Activated CD8-positive, alpha-beta T cell treated with anti-CD3 and anti-CD28 coated beads for 36 hours (primary cell): ENCODE measurements at regions not wholly inside any gene's neighbourhood (a gene's known extent, or its start where the extent isn't known, plus 50 kb on each side); places are given as distances from the start of the nearest gene placed in this dataset.

ENCODE experiments used
- ATAC-seq: fragments of 200-7000 bp; cut with Tn5 transposase; one replicate; pipeline ENCODE4 v1.10.0; 2021; ENCODE audit warnings: mild to moderate bottlenecking, moderate library complexity
- CTCF ChIA-PET: fragments of 350-600 bp; sonication (Branson Sonifier 250); formaldehyde crosslinking; loops from one replicate; lab custom pipeline; 2021; ENCODE audit warnings: antibody characterized with exemption; lab: Charles Lee
- POLR2A ChIA-PET: fragments of 350-600 bp; sonication (Branson Sonifier 250); formaldehyde crosslinking; loops from one replicate; lab custom pipeline; 2021; ENCODE audit warnings: antibody characterized with exemption; lab: Charles Lee
- DNase-seq: peaks from one replicate; pipeline ENCODE4 v3.0.0-alpha.2; 2020
- H3K27ac Mint-ChIP-seq: one replicate; pipeline ENCODE4 v1.8.0; 2021; ENCODE audit warnings: mild to moderate bottlenecking, mixed read lengths
- H3K27me3 Mint-ChIP-seq: one replicate; pipeline ENCODE4 v1.8.0; 2021; ENCODE audit warnings: mixed read lengths
- H3K36me3 Mint-ChIP-seq: one replicate; pipeline ENCODE4 v1.8.0; 2021; ENCODE audit warnings: low read depth, mixed read lengths
- H3K4me1 Mint-ChIP-seq: one replicate; pipeline ENCODE4 v1.8.0; 2021; ENCODE audit warnings: low read depth, mixed read lengths
- H3K4me3 Mint-ChIP-seq: one replicate; pipeline ENCODE4 v1.8.0; 2021; ENCODE audit warnings: mild to moderate bottlenecking, moderate library complexity, mixed read lengths
- H3K9me3 Mint-ChIP-seq: one replicate; pipeline ENCODE4 v1.8.0; 2021; ENCODE audit warnings: mixed read lengths
- CTCF ChIP-seq: fragments of 200-600 bp; IDR thresholded peaks from one replicate; pipeline ENCODE4 v1.8.0; 2022; ENCODE audit warnings: antibody characterized with exemption, mild to moderate bottlenecking
- intact Hi-C: fragments of 100-400 bp; cut with micrococcal nuclease; formaldehyde crosslinking; loops from one replicate; pipeline ENCODE4 v1.10.0; 2022

DNA sequence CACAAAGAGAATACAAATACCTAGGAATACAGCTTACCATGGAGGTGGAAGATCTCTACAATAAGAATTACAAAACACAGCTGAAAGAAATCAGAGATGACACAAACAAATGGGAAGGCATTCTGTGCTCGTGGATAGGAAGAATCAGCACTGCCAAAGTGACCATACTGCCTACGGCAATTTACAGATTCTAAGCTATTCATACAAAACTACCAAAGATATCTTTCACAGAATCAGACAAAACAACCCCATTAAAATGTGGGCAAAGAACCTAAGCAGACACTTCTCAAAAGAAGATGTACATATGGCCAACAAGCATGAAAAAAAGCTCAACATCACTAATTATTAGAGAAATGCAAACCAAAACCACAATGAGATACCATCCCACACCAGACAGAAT, 133.2 kb upstream of the SSTR4 start:
- no peaks in the 10 kb centered on the region for H3K27me3 Mint-ChIP-seq
- ChIA-PET POLR2A (no interaction called here), CTCF (no interaction called here)
- ATAC-seq (no peak), DNase-seq (no peak)
- H3K36me3 Mint-ChIP-seq: no peaks in the 10 kb centered on the region
- no peak overlapping the region for H3K4me3 Mint-ChIP-seq
- no peaks in the 10 kb centered on the region for H3K4me1 Mint-ChIP-seq
- intact Hi-C loops: no loop called here
- H3K9me3 Mint-ChIP-seq: peaks cover 13% of the 10 kb centered on the region
- TF ChIP-seq CTCF: no peak
- no peak overlapping the region for H3K27ac Mint-ChIP-seq

- ChIA-PET CTCF (no interaction called here), POLR2A (interaction anchor here (0.5 kb wide), 1 partner anchor 1528 kb away, joined by 4 read pairs; no protein-coding TSS in a partner anchor)
- ATAC-seq (no peak), DNase-seq (no peak)
- no peak for TF ChIP-seq CTCF
- Mint-ChIP-seq H3K9me3 (peaks cover 13% of the 10 kb centered on the region), H3K27ac (no peak overlapping the region), H3K4me3 (no peak overlapping the region), H3K4me1 (no peaks in the 10 kb centered on the region), H3K36me3 (no peaks in the 10 kb centered on the region), H3K27me3 (peaks cover 3% of the 10 kb centered on the region)
- intact Hi-C loops: no loop called here
These were observed 130.7 kb upstream of the SSTR4 start for GRCh38 chr20:22904386-22904785.

DNA sequence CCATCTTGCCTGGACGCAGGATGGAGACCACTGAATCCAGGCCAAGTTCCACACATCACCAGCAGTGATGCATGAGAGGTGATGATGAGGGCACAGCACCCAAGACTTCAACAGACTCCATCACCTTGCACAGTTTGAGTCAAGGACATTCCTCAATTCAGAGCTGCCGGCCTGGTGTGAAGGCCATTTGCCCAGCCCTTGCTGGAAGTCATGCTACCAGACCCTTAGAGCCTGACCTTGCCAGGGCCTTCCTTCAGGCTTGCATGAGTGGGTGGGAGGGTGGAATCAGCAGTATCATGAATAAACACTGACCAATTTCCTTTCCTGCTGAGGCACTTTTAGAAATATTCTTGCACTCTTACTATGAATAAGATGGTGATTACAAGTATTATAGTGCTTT, 130.2 kb upstream of the SSTR4 start:
- no peak overlapping the region for H3K4me3 Mint-ChIP-seq
- ChIA-PET POLR2A (no interaction called here), CTCF (no interaction called here)
- no peak for TF ChIP-seq CTCF
- H3K9me3 Mint-ChIP-seq: peaks cover 13% of the 10 kb centered on the region
- no peak for ATAC-seq
- no peak for DNase-seq
- peaks cover 3% of the 10 kb centered on the region for H3K27me3 Mint-ChIP-seq
- H3K27ac Mint-ChIP-seq: no peak overlapping the region
- H3K4me1 Mint-ChIP-seq: no peaks in the 10 kb centered on the region
- H3K36me3 Mint-ChIP-seq: no peaks in the 10 kb centered on the region
- intact Hi-C loops: no loop called here

DNA sequence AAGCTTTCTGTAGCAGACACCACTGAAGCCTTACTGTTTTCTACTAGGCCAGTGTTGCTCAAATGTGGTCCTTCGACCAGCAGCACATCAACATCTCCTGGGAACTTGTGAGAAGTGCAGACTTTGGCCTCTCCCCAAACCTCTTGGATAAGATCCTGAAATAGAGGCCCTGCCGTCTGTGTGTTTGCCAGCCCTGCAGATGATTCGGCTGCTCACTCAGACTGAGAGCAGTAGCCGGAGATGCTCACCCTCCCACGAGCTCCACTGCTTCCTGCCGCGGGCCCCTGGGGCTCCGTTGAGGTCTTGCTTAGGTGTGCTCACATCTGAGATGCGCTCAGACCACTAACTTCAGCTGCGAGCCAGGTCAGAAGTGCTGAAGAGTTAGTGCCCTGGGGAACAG, 129.5 kb upstream of the SSTR4 start:
- no peak overlapping the region for H3K27ac Mint-ChIP-seq
- no peak overlapping the region for H3K4me3 Mint-ChIP-seq
- no peaks in the 10 kb centered on the region for H3K36me3 Mint-ChIP-seq
- ChIA-PET POLR2A (no interaction called here), CTCF (no interaction called here)
- intact Hi-C loops: no loop called here
- TF ChIP-seq CTCF: no peak
- peaks cover 11% of the 10 kb centered on the region for H3K9me3 Mint-ChIP-seq
- H3K27me3 Mint-ChIP-seq: peaks cover 3% of the 10 kb centered on the region
- ATAC-seq: no peak
- DNase-seq: no peak
- H3K4me1 Mint-ChIP-seq: no peaks in the 10 kb centered on the region

DNA sequence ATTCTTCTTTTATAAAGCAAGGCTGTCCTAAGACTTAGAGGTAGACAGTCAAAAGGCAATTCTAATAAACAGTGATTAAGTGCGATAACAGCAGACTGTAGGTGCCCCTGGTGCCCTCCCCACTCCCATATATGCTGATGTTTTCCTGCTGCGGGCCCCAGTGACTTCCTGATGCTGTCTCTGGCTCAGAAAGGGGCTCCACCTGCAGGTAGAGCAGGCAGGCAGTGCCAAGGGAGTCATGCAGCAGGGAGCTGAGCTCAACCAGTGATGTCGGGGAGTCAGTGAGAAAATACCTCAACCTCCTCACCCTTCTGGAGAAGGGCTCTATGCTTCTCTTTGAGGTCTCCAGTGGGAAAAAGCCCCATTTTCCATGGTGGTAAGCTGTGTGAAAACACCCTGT, 126.7 kb upstream of the SSTR4 start:
- no peak overlapping the region for H3K4me3 Mint-ChIP-seq
- ChIA-PET CTCF (no interaction called here), POLR2A (no interaction called here)
- intact Hi-C loops: no loop called here
- no peak for TF ChIP-seq CTCF
- no peaks in the 10 kb centered on the region for H3K36me3 Mint-ChIP-seq
- no peaks in the 10 kb centered on the region for H3K9me3 Mint-ChIP-seq
- no peak for DNase-seq
- H3K4me1 Mint-ChIP-seq: no peaks in the 10 kb centered on the region
- H3K27ac Mint-ChIP-seq: no peak overlapping the region
- ATAC-seq: no peak
- peaks cover 3% of the 10 kb centered on the region for H3K27me3 Mint-ChIP-seq
